ENCODE measurements at regions not wholly inside any gene's neighbourhood (a gene's known extent, or its start where the extent isn't known, plus 50 kb on each side); places are given as distances from the start of the nearest gene placed in this dataset.

DNA sequence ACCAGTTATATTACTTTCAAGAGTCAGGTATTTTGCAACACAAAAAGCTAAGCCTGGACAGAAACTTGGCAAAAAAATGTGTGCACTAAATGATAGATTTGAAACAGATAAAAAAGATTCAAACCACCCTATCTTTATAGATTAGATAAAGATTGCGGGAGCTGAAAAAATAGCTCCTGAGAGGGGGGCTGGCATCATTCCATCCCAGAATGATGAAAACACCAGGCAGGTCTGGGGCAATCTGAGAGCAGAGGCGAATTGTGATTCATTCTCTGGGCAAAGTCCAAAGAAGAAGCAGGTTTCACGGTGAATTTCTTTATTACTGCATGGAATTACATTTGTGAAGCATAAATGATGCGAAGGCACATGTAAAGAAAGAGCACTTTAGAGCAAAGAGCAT, 168.5 kb upstream of the DMD start:
- TF ChIP-seq POLR2A (IDR thresholded peaks at IDR 0.05) (no peak), POLR2AphosphoS5 (IDR thresholded peaks at IDR 0.05) (no peak)
- TF ChIP-seq, protein P1, sequence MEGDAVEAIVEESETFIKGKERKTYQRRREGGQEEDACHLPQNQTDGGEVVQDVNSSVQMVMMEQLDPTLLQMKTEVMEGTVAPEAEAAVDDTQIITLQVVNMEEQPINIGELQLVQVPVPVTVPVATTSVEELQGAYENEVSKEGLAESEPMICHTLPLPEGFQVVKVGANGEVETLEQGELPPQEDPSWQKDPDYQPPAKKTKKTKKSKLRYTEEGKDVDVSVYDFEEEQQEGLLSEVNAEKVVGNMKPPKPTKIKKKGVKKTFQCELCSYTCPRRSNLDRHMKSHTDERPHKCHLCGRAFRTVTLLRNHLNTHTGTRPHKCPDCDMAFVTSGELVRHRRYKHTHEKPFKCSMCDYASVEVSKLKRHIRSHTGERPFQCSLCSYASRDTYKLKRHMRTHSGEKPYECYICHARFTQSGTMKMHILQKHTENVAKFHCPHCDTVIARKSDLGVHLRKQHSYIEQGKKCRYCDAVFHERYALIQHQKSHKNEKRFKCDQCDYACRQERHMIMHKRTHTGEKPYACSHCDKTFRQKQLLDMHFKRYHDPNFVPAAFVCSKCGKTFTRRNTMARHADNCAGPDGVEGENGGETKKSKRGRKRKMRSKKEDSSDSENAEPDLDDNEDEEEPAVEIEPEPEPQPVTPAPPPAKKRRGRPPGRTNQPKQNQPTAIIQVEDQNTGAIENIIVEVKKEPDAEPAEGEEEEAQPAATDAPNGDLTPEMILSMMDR (IDR thresholded peaks at IDR 0.05), result no peak

Data from stomach (tissue), 4 donors.